Neural cell (in vitro differentiated cells): ENCODE measurements at regions not wholly inside any gene's neighbourhood (a gene's known extent, or its start where the extent isn't known, plus 50 kb on each side); places are given as distances from the start of the nearest gene placed in this dataset.

Experiments used
- H2AFZ ChIP-seq: fragments of 200-600, 300-800 bp; sonication (generic), shearing (Covaris generic); 2 replicates; pipeline ENCODE4 v1.6.0; 2014; ENCODE audit warnings: low read depth, mild to moderate bottlenecking, antibody characterized with exemption, low read length, moderate library complexity
- H3F3A ChIP-seq: fragments of 200-600 bp; shearing (Covaris generic); 2 replicates; pipeline ENCODE4 v1.6.1; 2016; ENCODE audit warnings: mild to moderate bottlenecking, moderate library complexity, mixed read lengths, antibody characterized with exemption, low read length; ENCODE audit not compliant: insufficient read depth, poor library complexity, severe bottlenecking
- H3K27ac ChIP-seq: fragments of 200-600, 300-800 bp; sonication (generic), shearing (Covaris generic); 2 replicates; pipeline ENCODE4 v1.5.1; 2014; ENCODE audit warnings: mild to moderate bottlenecking, low read length, moderate library complexity
- H3K27me3 ChIP-seq: fragments of 300-800, 200-600 bp; sonication (generic), shearing (Covaris generic); 2 replicates; pipeline ENCODE4 v1.6.0; 2014; ENCODE audit warnings: mild to moderate bottlenecking, low read depth, low read length, moderate library complexity; ENCODE audit not compliant: insufficient read depth
- H3K36me3 ChIP-seq: fragments of 300-800, 200-600 bp; sonication (generic), shearing (Covaris generic); 2 replicates; pipeline ENCODE4 v1.5.1; 2014; ENCODE audit warnings: mild to moderate bottlenecking, antibody characterized with exemption, low read length, moderate library complexity; ENCODE audit not compliant: insufficient read depth
- H3K4me2 ChIP-seq: fragments of 300-800, 200-600 bp; sonication (generic), shearing (Covaris generic); 2 replicates; pipeline ENCODE4 v1.6.0; 2014; ENCODE audit warnings: mild to moderate bottlenecking, low read length
- H3K4me3 ChIP-seq: fragments of 300-800, 200-600 bp; sonication (generic), shearing (Covaris generic); 2 replicates; pipeline ENCODE4 v1.5.1; 2014; ENCODE audit warnings: mild to moderate bottlenecking, low read length, moderate library complexity
- H3K79me2 ChIP-seq: fragments of 200-600 bp; shearing (Covaris generic); replicated peaks from 2 replicates; pipeline ENCODE4 v1.6.0; 2014; ENCODE audit warnings: mild to moderate bottlenecking, low read length, moderate library complexity; ENCODE audit not compliant: insufficient read depth
- H3K9ac ChIP-seq: fragments of 300-800, 200-600 bp; sonication (generic), shearing (Covaris generic); 2 replicates; pipeline ENCODE4 v1.6.1; 2016; ENCODE audit warnings: mild to moderate bottlenecking, low read length, mixed read lengths
- H3K9me2 ChIP-seq: fragments of 200-600 bp; shearing (Covaris generic); 2 replicates; pipeline ENCODE4 v1.6.1; 2016; ENCODE audit warnings: mild to moderate bottlenecking, low read length, mixed read lengths; ENCODE audit not compliant: insufficient read depth
- H3K9me3 ChIP-seq: fragments of 200-600, 300-800 bp; sonication (generic), shearing (Covaris generic); 2 replicates; pipeline ENCODE4 v1.6.1; 2016; ENCODE audit warnings: mild to moderate bottlenecking, mixed run types, low read length, moderate library complexity, mixed read lengths
- H4K20me1 ChIP-seq: fragments of 200-600 bp; shearing (Covaris generic); 2 replicates; pipeline ENCODE4 v1.6.1; 2016; ENCODE audit warnings: mild to moderate bottlenecking, mixed run types; ENCODE audit not compliant: insufficient read depth
- EP300 ChIP-seq: fragments of 450-650 bp; conservative IDR thresholded peaks from 2 replicates; pipeline ENCODE4 v1.6.1; 2014; ENCODE audit warnings: antibody characterized with exemption, mild to moderate bottlenecking, moderate library complexity; ENCODE audit not compliant: poor library complexity, severe bottlenecking
- EZH2 ChIP-seq: fragments of 200-600, 300-800 bp; shearing (Covaris generic), sonication (generic); IDR thresholded peaks from 2 replicates; pipeline ENCODE4 v1.6.1; 2014; ENCODE audit warnings: antibody characterized with exemption, low read length, borderline replicate concordance, mild to moderate bottlenecking; ENCODE audit not compliant: insufficient read depth, poor library complexity, severe bottlenecking
- MXI1 ChIP-seq: fragments of 450-650 bp; conservative IDR thresholded peaks from 2 replicates; pipeline ENCODE4 v1.6.1; 2014; ENCODE audit warnings: antibody characterized with exemption, mild to moderate bottlenecking; ENCODE audit not compliant: poor library complexity, severe bottlenecking
- POLR2AphosphoS5 ChIP-seq: IDR thresholded peaks from 2 replicates; pipeline ENCODE4 v1.6.1; 2012
- RAD21 ChIP-seq: fragments of 450-650 bp; conservative IDR thresholded peaks from 2 replicates; pipeline ENCODE4 v1.6.1; 2014; ENCODE audit warnings: antibody characterized with exemption, mild to moderate bottlenecking, moderate library complexity
- SMC3 ChIP-seq: fragments of 450-650 bp; conservative IDR thresholded peaks from 2 replicates; pipeline ENCODE4 v1.6.1; 2014; ENCODE audit warnings: antibody characterized with exemption, mild to moderate bottlenecking, moderate library complexity; ENCODE audit not compliant: poor library complexity
- TAF1 ChIP-seq: IDR thresholded peaks from 2 replicates; pipeline ENCODE4 v1.6.1; 2012; ENCODE audit warnings: low read depth
- TF ChIP-seq, protein P1 (sequence below): fragments of 450-650 bp; IDR thresholded peaks from 2 replicates; pipeline ENCODE4 v1.5.1; 2014; ENCODE audit warnings: antibody characterized with exemption, mild to moderate bottlenecking, moderate library complexity; ENCODE audit not compliant: poor library complexity, severe bottlenecking
- TF ChIP-seq, protein P2 (sequence below): IDR thresholded peaks from 2 replicates; pipeline ENCODE4 v1.6.1; 2012; ENCODE audit warnings: borderline replicate concordance

DNA sequence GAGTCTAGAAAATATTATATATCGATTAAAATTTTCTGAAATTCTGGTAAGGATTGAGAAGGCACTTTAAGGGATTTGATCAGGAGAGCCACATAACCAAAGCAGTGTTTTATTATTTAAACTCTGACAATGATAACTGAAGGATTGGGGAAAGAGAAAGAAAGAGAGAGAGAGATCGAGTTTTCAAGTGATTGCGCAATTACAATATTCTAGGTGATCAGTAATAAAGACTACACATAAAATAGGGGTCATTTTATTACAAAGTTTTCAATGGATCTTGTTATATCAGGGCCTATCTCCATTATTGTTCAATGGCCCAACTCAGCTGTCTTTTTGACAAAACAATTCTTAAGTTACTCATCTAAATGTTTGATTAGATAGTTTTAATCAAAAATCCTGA, 541.5 kb upstream of the ZWINT start:
- TF ChIP-seq, protein P1, sequence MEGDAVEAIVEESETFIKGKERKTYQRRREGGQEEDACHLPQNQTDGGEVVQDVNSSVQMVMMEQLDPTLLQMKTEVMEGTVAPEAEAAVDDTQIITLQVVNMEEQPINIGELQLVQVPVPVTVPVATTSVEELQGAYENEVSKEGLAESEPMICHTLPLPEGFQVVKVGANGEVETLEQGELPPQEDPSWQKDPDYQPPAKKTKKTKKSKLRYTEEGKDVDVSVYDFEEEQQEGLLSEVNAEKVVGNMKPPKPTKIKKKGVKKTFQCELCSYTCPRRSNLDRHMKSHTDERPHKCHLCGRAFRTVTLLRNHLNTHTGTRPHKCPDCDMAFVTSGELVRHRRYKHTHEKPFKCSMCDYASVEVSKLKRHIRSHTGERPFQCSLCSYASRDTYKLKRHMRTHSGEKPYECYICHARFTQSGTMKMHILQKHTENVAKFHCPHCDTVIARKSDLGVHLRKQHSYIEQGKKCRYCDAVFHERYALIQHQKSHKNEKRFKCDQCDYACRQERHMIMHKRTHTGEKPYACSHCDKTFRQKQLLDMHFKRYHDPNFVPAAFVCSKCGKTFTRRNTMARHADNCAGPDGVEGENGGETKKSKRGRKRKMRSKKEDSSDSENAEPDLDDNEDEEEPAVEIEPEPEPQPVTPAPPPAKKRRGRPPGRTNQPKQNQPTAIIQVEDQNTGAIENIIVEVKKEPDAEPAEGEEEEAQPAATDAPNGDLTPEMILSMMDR, result no peak
- TF ChIP-seq POLR2AphosphoS5, result no peak
- TF ChIP-seq, protein P2, sequence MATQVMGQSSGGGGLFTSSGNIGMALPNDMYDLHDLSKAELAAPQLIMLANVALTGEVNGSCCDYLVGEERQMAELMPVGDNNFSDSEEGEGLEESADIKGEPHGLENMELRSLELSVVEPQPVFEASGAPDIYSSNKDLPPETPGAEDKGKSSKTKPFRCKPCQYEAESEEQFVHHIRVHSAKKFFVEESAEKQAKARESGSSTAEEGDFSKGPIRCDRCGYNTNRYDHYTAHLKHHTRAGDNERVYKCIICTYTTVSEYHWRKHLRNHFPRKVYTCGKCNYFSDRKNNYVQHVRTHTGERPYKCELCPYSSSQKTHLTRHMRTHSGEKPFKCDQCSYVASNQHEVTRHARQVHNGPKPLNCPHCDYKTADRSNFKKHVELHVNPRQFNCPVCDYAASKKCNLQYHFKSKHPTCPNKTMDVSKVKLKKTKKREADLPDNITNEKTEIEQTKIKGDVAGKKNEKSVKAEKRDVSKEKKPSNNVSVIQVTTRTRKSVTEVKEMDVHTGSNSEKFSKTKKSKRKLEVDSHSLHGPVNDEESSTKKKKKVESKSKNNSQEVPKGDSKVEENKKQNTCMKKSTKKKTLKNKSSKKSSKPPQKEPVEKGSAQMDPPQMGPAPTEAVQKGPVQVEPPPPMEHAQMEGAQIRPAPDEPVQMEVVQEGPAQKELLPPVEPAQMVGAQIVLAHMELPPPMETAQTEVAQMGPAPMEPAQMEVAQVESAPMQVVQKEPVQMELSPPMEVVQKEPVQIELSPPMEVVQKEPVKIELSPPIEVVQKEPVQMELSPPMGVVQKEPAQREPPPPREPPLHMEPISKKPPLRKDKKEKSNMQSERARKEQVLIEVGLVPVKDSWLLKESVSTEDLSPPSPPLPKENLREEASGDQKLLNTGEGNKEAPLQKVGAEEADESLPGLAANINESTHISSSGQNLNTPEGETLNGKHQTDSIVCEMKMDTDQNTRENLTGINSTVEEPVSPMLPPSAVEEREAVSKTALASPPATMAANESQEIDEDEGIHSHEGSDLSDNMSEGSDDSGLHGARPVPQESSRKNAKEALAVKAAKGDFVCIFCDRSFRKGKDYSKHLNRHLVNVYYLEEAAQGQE, result no peak
- TF ChIP-seq RAD21, result no peak
- no peak for TF ChIP-seq MXI1
- TF ChIP-seq TAF1, result no peak
- no peak for TF ChIP-seq EZH2
- TF ChIP-seq EP300, result no peak
- no peak for TF ChIP-seq SMC3
- no peak overlapping the region for H2AFZ ChIP-seq

DNA sequence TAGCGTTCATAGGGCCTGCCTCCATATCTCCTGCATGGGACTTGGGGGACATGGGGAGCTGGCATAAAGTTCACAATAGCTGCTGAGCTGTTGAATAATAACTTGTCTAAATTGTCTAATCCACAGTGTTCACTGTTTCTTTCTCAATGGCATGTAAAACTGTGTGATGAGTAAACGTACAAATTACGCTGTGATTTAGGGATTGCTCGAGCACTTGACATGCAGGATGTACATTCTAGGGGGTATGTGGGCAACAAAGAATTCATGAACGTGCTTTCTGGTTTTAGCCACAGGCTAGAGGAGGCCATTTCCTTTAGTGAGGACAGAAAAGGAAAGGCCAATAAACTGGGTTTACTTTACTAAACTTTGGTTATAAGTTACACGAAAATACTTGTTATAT, 534.2 kb upstream of the ZWINT start:
- Histone ChIP-seq H3K4me2 (no peak overlapping the region), H2AFZ (no peak overlapping the region), H3K27me3 (no peaks in the 10 kb centered on the region), H3K27ac (no peak overlapping the region), H3F3A (no peaks in the 10 kb centered on the region), H3K9ac (no peak overlapping the region), H3K9me3 (no peaks in the 10 kb centered on the region), H3K4me3 (no peak overlapping the region), H3K36me3 (no peaks in the 10 kb centered on the region), H4K20me1 (no peaks in the 10 kb centered on the region), H3K9me2 (no peaks in the 10 kb centered on the region), H3K79me2 (no peaks in the 10 kb centered on the region)
- TF ChIP-seq TAF1 (no peak), POLR2AphosphoS5 (no peak), MXI1 (no peak), EP300 (no peak), EZH2 (no peak), SMC3 (no peak), RAD21 (no peak)
- TF ChIP-seq, protein P1, result no peak
- TF ChIP-seq, protein P2, result no peak

More for the DNA sequence above, 541.5 kb upstream of the ZWINT start:
- H3K4me2 ChIP-seq, result no peak overlapping the region
- H3K4me3 ChIP-seq, result no peak overlapping the region
- H3K9me3 ChIP-seq, result no peaks in the 10 kb centered on the region
- H3K27ac ChIP-seq, result no peak overlapping the region
- H3F3A ChIP-seq, result no peaks in the 10 kb centered on the region
- no peaks in the 10 kb centered on the region for H3K9me2 ChIP-seq
- H3K79me2 ChIP-seq, result no peaks in the 10 kb centered on the region
- H4K20me1 ChIP-seq, result no peaks in the 10 kb centered on the region
- H3K36me3 ChIP-seq, result no peaks in the 10 kb centered on the region
- no peak overlapping the region for H3K9ac ChIP-seq
- no peaks in the 10 kb centered on the region for H3K27me3 ChIP-seq
